ENCODE measurements at regions not wholly inside any gene's neighbourhood (a gene's known extent, or its start where the extent isn't known, plus 50 kb on each side); places are given as distances from the start of the nearest gene placed in this dataset.

DNA sequence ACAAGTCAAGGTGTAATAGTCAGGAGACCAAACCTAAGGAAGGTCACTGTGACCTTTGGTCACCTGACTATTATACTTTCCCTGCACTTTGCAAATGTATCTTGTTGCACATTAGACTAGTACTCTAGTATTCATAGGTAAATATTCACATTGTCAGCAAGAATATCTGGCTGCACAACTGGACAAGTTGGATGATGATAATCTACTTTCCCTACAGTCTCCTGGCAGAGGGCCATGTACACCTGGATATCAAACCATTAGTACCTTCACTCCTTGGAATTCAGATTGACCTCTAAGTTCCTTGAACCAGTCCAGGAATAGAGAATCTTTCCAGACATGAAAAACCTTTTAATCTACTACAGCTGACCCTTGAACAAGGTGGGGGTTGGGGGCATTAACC lies 344.8 kb downstream of the DEPDC1B start:
- Histone ChIP-seq H3K79me2 (ENCODE audit: insufficient read depth, low read length) (no peaks in the 10 kb centered on the region), H2AFZ (ENCODE audit: low read depth, low read length) (no peak overlapping the region), H3K36me3 (ENCODE audit: insufficient read depth, low read length) (no peaks in the 10 kb centered on the region), H3K4me1 (ENCODE audit: insufficient read depth, low read length) (no peaks in the 10 kb centered on the region), H3K27me3 (ENCODE audit: insufficient read depth, low read length) (no peaks in the 10 kb centered on the region), H3K9ac (ENCODE audit: low read length) (no peak overlapping the region), H3K9me3 (ENCODE audit: insufficient read depth, low read depth, low read length) (no peaks in the 10 kb centered on the region), H3K4me2 (ENCODE audit: low read length) (no peak overlapping the region), H3K4me3 (ENCODE audit: insufficient read depth, low read depth, low read length) (no peak overlapping the region), H3K27ac (ENCODE audit: low read depth, low read length) (no peak overlapping the region), H4K20me1 (ENCODE audit: insufficient read depth, low read length) (no peaks in the 10 kb centered on the region)
- FAIRE-seq (no peak), DNase-seq (ENCODE audit: low read depth) (no peak)
- H3K27me3 Mint-ChIP-seq (ENCODE audit: low read depth, unreplicated experiment), result no peaks in the 10 kb centered on the region
- peaks cover 2% of the 10 kb centered on the region for H3K4me1 Mint-ChIP-seq (ENCODE audit: low read depth, unreplicated experiment)
- H3K27ac Mint-ChIP-seq (ENCODE audit: unreplicated experiment), result no peak overlapping the region
- H3K36me3 Mint-ChIP-seq (ENCODE audit: low read depth, unreplicated experiment), result no peaks in the 10 kb centered on the region
- H3K4me3 Mint-ChIP-seq (ENCODE audit: unreplicated experiment), result no peak overlapping the region
- no peaks in the 10 kb centered on the region for H3K9me3 Mint-ChIP-seq (ENCODE audit: unreplicated experiment)
- TF ChIP-seq, protein P1, sequence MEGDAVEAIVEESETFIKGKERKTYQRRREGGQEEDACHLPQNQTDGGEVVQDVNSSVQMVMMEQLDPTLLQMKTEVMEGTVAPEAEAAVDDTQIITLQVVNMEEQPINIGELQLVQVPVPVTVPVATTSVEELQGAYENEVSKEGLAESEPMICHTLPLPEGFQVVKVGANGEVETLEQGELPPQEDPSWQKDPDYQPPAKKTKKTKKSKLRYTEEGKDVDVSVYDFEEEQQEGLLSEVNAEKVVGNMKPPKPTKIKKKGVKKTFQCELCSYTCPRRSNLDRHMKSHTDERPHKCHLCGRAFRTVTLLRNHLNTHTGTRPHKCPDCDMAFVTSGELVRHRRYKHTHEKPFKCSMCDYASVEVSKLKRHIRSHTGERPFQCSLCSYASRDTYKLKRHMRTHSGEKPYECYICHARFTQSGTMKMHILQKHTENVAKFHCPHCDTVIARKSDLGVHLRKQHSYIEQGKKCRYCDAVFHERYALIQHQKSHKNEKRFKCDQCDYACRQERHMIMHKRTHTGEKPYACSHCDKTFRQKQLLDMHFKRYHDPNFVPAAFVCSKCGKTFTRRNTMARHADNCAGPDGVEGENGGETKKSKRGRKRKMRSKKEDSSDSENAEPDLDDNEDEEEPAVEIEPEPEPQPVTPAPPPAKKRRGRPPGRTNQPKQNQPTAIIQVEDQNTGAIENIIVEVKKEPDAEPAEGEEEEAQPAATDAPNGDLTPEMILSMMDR (IDR thresholded peaks at IDR 0.05; ENCODE audit: insufficient read depth, low read depth, low read length), result no peak
- TF ChIP-seq EZH2 (IDR thresholded peaks at IDR 0.05; ENCODE audit: insufficient read depth, low read length), result no peak

DNA sequence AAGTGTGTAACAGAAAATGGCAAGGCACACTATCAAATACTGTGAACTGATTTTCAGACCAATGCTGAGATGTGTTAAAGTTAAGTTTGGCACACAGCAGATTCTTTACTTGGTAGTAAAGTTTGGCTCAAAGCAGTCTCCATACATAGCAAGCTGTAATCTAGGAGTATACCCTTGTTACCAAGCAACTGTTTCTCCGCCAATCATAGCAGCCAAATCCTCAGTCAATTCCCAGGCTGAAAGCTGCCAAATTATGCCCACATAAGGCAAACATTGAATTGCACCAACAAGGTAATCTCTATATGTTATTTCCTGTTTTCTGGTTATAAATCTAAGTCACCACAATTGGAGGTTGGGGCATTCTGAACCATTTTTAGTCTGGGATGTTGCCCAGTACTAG lies 345.7 kb downstream of the DEPDC1B start:
- Histone ChIP-seq H3K9me3 (ENCODE audit: insufficient read depth, low read depth, low read length) (no peaks in the 10 kb centered on the region), H3K27me3 (ENCODE audit: insufficient read depth, low read length) (no peaks in the 10 kb centered on the region), H3K4me2 (ENCODE audit: low read length) (no peak overlapping the region), H3K27ac (ENCODE audit: low read depth, low read length) (no peak overlapping the region), H4K20me1 (ENCODE audit: insufficient read depth, low read length) (no peaks in the 10 kb centered on the region), H2AFZ (ENCODE audit: low read depth, low read length) (no peak overlapping the region), H3K4me1 (ENCODE audit: insufficient read depth, low read length) (no peaks in the 10 kb centered on the region), H3K4me3 (ENCODE audit: insufficient read depth, low read depth, low read length) (no peak overlapping the region), H3K36me3 (ENCODE audit: insufficient read depth, low read length) (no peaks in the 10 kb centered on the region), H3K9ac (ENCODE audit: low read length) (no peak overlapping the region), H3K79me2 (ENCODE audit: insufficient read depth, low read length) (no peaks in the 10 kb centered on the region)
- no peak for DNase-seq (ENCODE audit: low read depth)
- no peaks in the 10 kb centered on the region for H3K36me3 Mint-ChIP-seq (ENCODE audit: low read depth, unreplicated experiment)
- no peaks in the 10 kb centered on the region for H3K9me3 Mint-ChIP-seq (ENCODE audit: unreplicated experiment)
- no peak overlapping the region for H3K27ac Mint-ChIP-seq (ENCODE audit: unreplicated experiment)
- no peaks in the 10 kb centered on the region for H3K4me1 Mint-ChIP-seq (ENCODE audit: low read depth, unreplicated experiment)
- no peaks in the 10 kb centered on the region for H3K27me3 Mint-ChIP-seq (ENCODE audit: low read depth, unreplicated experiment)
- no peak overlapping the region for H3K4me3 Mint-ChIP-seq (ENCODE audit: unreplicated experiment)
- no peak for FAIRE-seq
- TF ChIP-seq EZH2 (IDR thresholded peaks at IDR 0.05; ENCODE audit: insufficient read depth, low read length), result no peak
- TF ChIP-seq, protein P1 (IDR thresholded peaks at IDR 0.05; ENCODE audit: insufficient read depth, low read depth, low read length), result no peak

DNA sequence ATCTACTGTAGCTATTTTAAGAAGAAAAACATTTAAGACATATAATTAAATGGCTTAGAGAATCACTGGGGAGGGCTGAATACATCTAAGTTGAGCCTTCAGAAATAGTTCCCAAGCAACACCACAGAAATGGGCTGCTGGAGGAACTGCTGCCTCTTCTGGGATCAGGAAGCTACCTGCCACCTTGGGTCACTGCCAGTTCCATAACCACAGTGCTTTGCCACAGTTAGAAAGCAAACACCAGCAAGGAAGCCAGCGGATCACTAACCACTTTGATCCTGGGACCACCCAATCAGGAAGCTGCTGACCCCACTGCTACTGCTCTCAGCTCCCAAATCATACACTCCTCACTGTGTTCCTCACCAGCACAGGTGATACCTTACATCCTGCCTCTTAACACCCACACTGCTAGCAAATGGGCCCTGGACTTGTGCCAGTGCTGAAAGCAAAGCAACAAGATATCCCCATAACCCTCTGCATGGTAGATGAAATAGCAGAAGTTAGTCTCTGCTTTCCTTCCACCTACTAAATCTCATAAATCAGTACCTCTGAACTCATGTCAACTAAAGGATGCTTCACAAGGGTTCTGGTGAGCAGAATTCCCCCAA lies 346.9 kb downstream of the DEPDC1B start:
- Histone ChIP-seq H3K4me2 (ENCODE audit: low read length) (no peak overlapping the region), H2AFZ (ENCODE audit: low read depth, low read length) (no peak overlapping the region), H3K9ac (ENCODE audit: low read length) (no peak overlapping the region), H3K27me3 (ENCODE audit: insufficient read depth, low read length) (no peaks in the 10 kb centered on the region), H3K4me1 (ENCODE audit: insufficient read depth, low read length) (no peaks in the 10 kb centered on the region), H3K27ac (ENCODE audit: low read depth, low read length) (no peak overlapping the region), H3K9me3 (ENCODE audit: insufficient read depth, low read depth, low read length) (no peaks in the 10 kb centered on the region), H3K4me3 (ENCODE audit: insufficient read depth, low read depth, low read length) (no peak overlapping the region), H3K36me3 (ENCODE audit: insufficient read depth, low read length) (no peaks in the 10 kb centered on the region), H4K20me1 (ENCODE audit: insufficient read depth, low read length) (no peaks in the 10 kb centered on the region), H3K79me2 (ENCODE audit: insufficient read depth, low read length) (no peaks in the 10 kb centered on the region)
- no peaks in the 10 kb centered on the region for H3K9me3 Mint-ChIP-seq (ENCODE audit: unreplicated experiment)
- no peak for DNase-seq (ENCODE audit: low read depth)
- H3K4me3 Mint-ChIP-seq (ENCODE audit: unreplicated experiment), result no peak overlapping the region
- H3K36me3 Mint-ChIP-seq (ENCODE audit: low read depth, unreplicated experiment), result no peaks in the 10 kb centered on the region
- H3K4me1 Mint-ChIP-seq (ENCODE audit: low read depth, unreplicated experiment), result no peaks in the 10 kb centered on the region
- FAIRE-seq, result no peak
- TF ChIP-seq, protein P1 (IDR thresholded peaks at IDR 0.05; ENCODE audit: insufficient read depth, low read depth, low read length), result no peak
- TF ChIP-seq EZH2 (IDR thresholded peaks at IDR 0.05; ENCODE audit: insufficient read depth, low read length), result no peak
- no peak overlapping the region for H3K27ac Mint-ChIP-seq (ENCODE audit: unreplicated experiment)
- no peaks in the 10 kb centered on the region for H3K27me3 Mint-ChIP-seq (ENCODE audit: low read depth, unreplicated experiment)
